ENCODE measurements at regions not wholly inside any gene's neighbourhood (a gene's known extent, or its start where the extent isn't known, plus 50 kb on each side); places are given as distances from the start of the nearest gene placed in this dataset.

DNA sequence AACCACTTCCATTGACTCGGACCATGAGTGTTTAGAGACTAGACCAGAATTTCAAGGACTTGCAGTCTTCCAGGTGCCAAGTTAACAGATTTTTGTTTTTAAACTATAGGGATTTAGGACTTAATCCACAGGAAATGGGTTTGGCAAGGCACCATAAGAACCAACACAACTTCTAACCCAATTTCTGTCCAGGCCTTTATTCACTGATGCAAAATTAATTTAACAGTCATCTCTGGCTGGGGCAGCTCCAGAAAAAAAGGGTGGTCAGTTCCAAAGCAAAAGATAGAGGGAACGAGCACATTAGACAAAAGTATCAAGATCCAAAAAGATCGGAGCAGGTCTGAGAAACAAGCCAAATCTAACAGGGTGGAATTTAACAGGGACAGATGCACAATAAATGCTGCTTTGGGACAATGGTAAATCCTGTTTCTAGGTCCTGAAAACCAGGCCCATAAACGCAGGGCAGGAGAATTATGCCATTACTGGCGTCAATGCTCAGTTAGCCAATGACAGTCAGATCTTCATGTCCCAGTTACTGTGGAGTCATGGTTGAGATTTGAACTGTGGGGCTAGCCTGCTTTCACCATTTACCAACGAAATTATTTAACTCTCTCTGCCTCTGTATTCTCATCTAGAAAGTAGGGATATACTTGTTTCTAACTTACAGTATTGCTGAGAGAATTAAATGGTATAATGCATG is 590.8 kb upstream of the BRINP1 start:
- no peak overlapping the region for H3K4me3 Mint-ChIP-seq

DNA sequence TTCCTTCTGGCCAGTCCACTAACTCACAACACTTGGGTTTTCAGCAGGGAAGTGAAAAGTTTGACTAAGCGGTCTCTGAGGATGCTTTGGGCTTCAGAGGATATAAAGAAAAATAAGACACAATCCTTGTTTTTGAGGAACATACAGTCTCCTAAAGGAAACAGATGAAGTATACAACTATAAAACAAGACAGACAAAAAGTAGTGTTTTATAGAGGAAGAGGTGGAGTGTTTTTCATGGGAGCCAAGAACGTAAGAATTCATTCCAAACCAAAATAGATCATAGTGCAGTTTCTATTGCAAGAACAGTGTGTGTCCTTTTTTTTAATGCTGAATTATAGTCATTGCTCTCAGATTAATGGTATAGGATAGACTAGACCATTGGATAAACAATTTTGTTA is 586.9 kb upstream of the BRINP1 start:
- Mint-ChIP-seq H3K4me3 (no peak overlapping the region), H3K27ac (no peak overlapping the region), H3K27me3 (no peaks in the 10 kb centered on the region), H3K9me3 (no peaks in the 10 kb centered on the region), H3K36me3 (ENCODE audit: low read depth) (no peaks in the 10 kb centered on the region), H3K4me1 (ENCODE audit: low read depth) (no peaks in the 10 kb centered on the region)
- DNase-seq = no peak

More for the DNA sequence above, 590.8 kb upstream of the BRINP1 start:
- no peak for DNase-seq
- Mint-ChIP-seq H3K27ac (no peak overlapping the region), H3K27me3 (peaks cover 16% of the 10 kb centered on the region), H3K4me1 (ENCODE audit: low read depth) (no peaks in the 10 kb centered on the region), H3K9me3 (no peaks in the 10 kb centered on the region), H3K36me3 (ENCODE audit: low read depth) (no peaks in the 10 kb centered on the region)

DNA sequence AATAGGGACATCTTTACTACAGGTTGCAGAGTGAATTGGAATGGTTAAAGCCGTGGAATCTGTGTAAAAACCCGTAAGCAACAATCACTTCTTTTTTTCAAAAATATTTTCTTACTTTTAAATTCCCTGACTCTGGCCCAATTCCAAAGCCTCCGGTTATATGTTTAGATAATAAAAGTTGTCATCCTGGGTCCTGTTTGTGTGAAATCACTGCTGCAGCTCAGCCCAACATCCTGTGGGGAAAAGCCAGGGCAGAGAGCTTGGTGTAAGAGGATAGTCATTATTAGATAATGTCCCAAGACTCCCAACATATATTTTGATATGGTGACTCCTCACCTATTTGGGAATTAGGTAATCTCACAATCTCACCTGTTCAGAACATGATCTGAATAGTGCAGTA is 586.0 kb upstream of the BRINP1 start:
- Mint-ChIP-seq H3K9me3 (no peaks in the 10 kb centered on the region), H3K27ac (no peak overlapping the region), H3K27me3 (no peaks in the 10 kb centered on the region), H3K36me3 (ENCODE audit: low read depth) (no peaks in the 10 kb centered on the region), H3K4me3 (no peak overlapping the region), H3K4me1 (ENCODE audit: low read depth) (no peaks in the 10 kb centered on the region)
- DNase-seq = no peak

DNA sequence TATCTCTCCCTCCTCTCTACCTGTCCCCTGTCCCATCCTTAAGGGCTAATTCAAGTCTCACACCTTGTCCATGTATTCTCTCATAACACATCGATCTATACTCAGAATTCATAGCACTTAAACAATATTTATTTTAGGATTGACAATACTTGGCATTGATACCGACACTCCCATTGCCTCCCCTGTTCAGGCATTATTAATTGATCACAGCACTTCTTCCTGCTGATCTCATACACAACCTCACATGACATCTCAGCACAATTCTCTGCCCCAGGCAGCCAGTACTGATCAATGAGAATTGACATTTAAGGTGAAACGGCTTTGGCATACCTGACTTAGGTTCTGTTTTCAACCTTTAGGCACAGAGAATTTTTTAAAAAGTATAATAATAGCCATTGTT is 582.4 kb upstream of the BRINP1 start:
- H3K27me3 Mint-ChIP-seq = no peaks in the 10 kb centered on the region
- no peak overlapping the region for H3K4me3 Mint-ChIP-seq
- no peaks in the 10 kb centered on the region for H3K4me1 Mint-ChIP-seq (ENCODE audit: low read depth)
- no peak overlapping the region for H3K27ac Mint-ChIP-seq
- H3K36me3 Mint-ChIP-seq (ENCODE audit: low read depth) = no peaks in the 10 kb centered on the region
- no peaks in the 10 kb centered on the region for H3K9me3 Mint-ChIP-seq
- DNase-seq = no peak

DNA sequence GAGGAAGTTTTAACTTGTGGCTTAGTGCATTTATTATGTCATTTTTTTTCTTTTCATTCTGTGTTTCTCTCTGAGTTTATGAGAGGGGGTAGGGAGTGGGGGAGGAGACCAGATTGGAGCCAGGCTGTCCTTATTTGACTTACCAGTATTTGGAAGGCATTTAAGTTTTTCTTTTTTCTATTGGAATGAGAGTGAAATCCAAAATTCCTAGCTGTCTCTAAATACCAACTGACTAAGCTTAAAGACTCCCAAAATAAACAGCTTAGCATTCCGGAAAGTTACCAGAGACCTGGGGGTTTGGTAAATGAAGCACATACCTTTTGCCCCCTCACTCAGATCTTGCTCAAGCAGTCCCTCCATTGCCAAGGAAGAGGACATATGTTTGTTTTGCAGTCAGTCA is 581.9 kb upstream of the BRINP1 start:
- no peaks in the 10 kb centered on the region for H3K36me3 Mint-ChIP-seq (ENCODE audit: low read depth)
- no peak for DNase-seq
- H3K4me1 Mint-ChIP-seq (ENCODE audit: low read depth) = no peaks in the 10 kb centered on the region
- no peaks in the 10 kb centered on the region for H3K27me3 Mint-ChIP-seq
- H3K27ac Mint-ChIP-seq = no peak overlapping the region
- H3K4me3 Mint-ChIP-seq = no peak overlapping the region
- no peaks in the 10 kb centered on the region for H3K9me3 Mint-ChIP-seq

DNA sequence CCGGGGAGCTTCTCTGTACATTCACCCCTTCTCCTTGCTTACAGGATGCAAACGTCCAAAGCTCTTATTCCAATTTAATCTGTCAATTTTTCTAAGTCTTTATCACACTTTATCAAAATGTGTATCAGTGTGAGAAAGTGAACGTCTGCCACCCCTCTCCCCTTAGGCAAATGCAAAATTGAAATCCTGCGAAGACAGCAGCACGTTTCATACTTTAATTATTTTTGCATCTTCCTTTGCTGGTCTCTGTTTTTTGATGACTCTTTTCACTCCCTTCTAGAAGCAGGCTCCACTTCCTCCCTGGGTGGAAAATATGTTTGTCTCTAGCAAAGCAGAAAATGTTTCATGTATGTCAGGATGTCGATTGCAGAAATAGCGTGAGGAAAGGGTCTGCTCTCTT is 576.5 kb upstream of the BRINP1 start:
- no peak overlapping the region for H3K27ac Mint-ChIP-seq
- no peaks in the 10 kb centered on the region for H3K36me3 Mint-ChIP-seq (ENCODE audit: low read depth)
- no peak for DNase-seq
- H3K9me3 Mint-ChIP-seq = no peaks in the 10 kb centered on the region
- no peaks in the 10 kb centered on the region for H3K4me1 Mint-ChIP-seq (ENCODE audit: low read depth)
- H3K4me3 Mint-ChIP-seq = no peak overlapping the region
- no peaks in the 10 kb centered on the region for H3K27me3 Mint-ChIP-seq

DNA sequence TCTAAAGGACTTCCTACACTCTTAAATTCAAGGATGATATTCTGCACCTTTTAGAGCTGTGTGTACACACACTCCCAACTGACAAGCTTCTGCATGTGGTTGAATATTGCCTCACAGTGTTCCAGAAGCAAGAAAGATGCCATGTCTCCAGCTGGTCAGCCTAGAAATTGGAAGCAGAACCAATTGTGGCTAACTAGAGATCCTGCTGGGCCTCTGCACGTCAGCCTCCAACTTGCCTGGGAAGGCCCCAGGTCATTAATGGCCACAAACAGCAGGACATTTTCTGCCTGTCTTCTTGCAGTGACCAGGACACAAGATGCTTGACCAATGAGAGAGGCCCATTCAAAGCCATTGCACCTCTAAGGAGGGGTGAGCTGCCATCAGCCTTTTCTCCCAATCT is 571.9 kb upstream of the BRINP1 start:
- Mint-ChIP-seq H3K27me3 (no peaks in the 10 kb centered on the region), H3K9me3 (no peaks in the 10 kb centered on the region), H3K4me1 (ENCODE audit: low read depth) (no peaks in the 10 kb centered on the region), H3K36me3 (ENCODE audit: low read depth) (no peaks in the 10 kb centered on the region), H3K4me3 (no peak overlapping the region), H3K27ac (no peak overlapping the region)
- DNase-seq = no peak

DNA sequence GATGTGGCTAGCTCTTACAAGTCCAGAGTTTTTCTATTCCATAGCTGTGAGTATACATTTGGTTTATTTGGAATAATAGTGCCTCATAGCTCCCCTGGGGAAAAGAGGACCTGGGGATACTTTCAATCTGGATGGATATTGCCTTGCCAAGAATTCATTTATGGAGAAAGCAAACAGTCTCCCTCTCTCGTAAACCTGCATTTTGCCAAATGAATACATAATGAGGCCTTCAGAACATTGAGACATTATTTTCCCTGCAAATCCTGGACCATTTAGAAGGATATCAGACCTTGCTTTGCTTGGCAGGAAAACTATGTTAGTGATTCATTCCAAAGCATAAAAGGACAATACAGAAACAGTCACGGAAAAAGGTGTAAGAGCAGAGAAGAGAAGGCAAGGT is 569.6 kb upstream of the BRINP1 start:
- Mint-ChIP-seq H3K27ac (no peak overlapping the region), H3K4me3 (no peak overlapping the region), H3K9me3 (no peaks in the 10 kb centered on the region), H3K36me3 (ENCODE audit: low read depth) (no peaks in the 10 kb centered on the region), H3K4me1 (ENCODE audit: low read depth) (no peaks in the 10 kb centered on the region), H3K27me3 (no peaks in the 10 kb centered on the region)
- DNase-seq = no peak

DNA sequence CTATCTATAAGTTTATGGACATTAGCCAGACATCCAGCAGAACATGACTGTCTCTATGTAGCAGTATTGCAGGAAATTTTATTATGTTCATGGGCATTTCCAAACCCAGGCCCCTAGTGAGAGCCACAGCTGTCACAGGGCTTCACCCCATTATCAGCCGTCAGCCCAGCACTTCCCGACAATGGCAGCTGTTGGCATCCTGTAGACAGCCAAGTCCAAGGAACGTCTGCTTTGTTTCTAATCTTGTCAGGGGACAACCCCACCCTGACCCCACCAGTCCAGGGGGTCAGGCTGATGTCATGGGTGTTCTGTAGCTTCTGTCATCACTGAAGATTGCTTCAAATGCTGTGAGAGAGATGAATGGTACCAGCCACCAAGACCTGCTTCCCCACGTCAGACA is 565.3 kb upstream of the BRINP1 start:
- Mint-ChIP-seq H3K36me3 (ENCODE audit: low read depth) (no peaks in the 10 kb centered on the region), H3K4me3 (no peak overlapping the region), H3K27ac (no peak overlapping the region), H3K4me1 (ENCODE audit: low read depth) (no peaks in the 10 kb centered on the region), H3K27me3 (no peaks in the 10 kb centered on the region), H3K9me3 (peaks cover 2% of the 10 kb centered on the region)
- no peak for DNase-seq

DNA sequence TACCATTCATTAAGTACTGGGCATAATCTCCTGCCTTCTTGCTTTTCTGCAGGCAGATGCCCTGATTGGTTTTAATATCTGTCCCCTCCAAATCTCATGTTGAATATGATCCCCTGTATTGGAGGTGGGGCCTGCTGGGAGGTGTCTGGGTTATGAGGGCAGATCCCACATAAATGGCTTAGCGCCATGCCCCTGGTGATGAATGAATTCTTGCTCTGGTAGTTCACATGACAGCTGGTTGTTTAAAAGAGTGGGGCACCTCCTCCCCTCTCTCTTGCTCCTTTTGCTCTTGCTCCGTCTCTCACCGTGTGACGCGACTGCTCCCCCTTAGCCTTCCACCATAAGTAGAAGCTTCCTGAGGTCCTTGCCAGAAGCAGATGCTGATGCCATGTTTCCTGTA is 564.0 kb upstream of the BRINP1 start:
- no peaks in the 10 kb centered on the region for H3K36me3 Mint-ChIP-seq (ENCODE audit: low read depth)
- H3K9me3 Mint-ChIP-seq = peaks cover 2% of the 10 kb centered on the region
- no peak overlapping the region for H3K4me3 Mint-ChIP-seq
- no peak overlapping the region for H3K27ac Mint-ChIP-seq
- H3K4me1 Mint-ChIP-seq (ENCODE audit: low read depth) = no peaks in the 10 kb centered on the region
- no peaks in the 10 kb centered on the region for H3K27me3 Mint-ChIP-seq
- no peak for DNase-seq

DNA sequence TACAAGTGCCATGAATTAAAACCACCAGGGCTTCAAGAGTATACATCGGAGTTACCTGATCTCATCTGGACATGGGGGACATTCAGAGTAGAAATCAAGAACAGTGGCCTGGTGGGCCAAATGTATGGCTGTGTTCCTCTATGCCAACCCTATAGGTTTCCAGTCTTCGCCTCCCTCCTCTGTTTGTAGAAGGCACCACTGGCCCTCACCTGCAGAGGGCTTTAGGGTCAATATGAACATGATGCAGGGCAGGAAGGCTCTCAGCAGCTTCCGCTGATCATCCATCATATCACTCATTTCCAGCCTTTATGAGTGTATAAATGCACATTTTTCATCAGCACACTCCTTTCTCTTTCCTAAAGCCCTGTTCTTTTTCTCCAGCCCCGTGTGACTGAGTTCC is 555.5 kb upstream of the BRINP1 start:
- peaks cover 2% of the 10 kb centered on the region for H3K9me3 Mint-ChIP-seq
- no peaks in the 10 kb centered on the region for H3K36me3 Mint-ChIP-seq (ENCODE audit: low read depth)
- no peaks in the 10 kb centered on the region for H3K4me1 Mint-ChIP-seq (ENCODE audit: low read depth)
- no peaks in the 10 kb centered on the region for H3K27me3 Mint-ChIP-seq
- no peak for DNase-seq
- H3K27ac Mint-ChIP-seq = no peak overlapping the region
- H3K4me3 Mint-ChIP-seq = no peak overlapping the region

DNA sequence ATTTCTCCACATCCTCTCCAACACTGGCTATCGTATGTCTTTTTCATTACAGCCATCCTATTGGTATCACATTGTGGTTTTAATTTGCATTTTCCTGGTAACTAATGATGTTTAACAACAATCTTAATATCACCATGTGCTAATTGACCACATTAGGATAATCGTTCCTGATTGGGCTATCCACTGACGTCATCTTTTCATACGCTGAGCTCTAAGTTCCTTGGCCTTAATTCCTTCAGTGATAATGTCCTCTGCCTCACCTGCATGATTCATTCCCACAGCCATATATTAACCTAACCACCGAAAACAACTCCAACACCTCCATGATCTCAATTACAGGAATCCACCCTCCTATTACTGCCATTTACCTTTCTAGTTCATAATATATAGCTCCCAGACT is 547.9 kb upstream of the BRINP1 start:
- H3K27ac Mint-ChIP-seq = no peak overlapping the region
- no peak overlapping the region for H3K4me3 Mint-ChIP-seq
- no peaks in the 10 kb centered on the region for H3K27me3 Mint-ChIP-seq
- peaks cover 2% of the 10 kb centered on the region for H3K9me3 Mint-ChIP-seq
- DNase-seq = no peak
- no peaks in the 10 kb centered on the region for H3K36me3 Mint-ChIP-seq (ENCODE audit: low read depth)
- H3K4me1 Mint-ChIP-seq (ENCODE audit: low read depth) = no peaks in the 10 kb centered on the region

DNA sequence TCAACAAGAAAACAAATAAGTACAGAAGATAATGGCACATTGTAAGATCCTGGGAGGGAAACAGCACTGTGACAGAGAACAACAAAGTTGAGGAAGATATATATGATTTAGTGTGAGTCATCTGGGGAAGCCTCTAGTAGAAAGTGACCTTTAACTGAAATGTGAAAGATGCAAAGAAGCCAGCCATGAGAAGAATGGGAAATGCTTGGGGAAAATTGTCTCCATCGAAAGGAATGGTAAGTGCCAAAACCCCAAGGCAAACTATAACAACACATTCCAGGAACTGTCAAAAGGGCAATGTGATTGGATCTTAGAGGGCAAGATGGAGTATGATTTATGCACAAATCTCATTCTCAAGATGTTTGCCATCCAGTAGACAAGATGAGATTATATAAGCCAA is 537.8 kb upstream of the BRINP1 start:
- H3K4me3 Mint-ChIP-seq = no peak overlapping the region
- H3K27me3 Mint-ChIP-seq = no peaks in the 10 kb centered on the region
- no peak overlapping the region for H3K27ac Mint-ChIP-seq

DNA sequence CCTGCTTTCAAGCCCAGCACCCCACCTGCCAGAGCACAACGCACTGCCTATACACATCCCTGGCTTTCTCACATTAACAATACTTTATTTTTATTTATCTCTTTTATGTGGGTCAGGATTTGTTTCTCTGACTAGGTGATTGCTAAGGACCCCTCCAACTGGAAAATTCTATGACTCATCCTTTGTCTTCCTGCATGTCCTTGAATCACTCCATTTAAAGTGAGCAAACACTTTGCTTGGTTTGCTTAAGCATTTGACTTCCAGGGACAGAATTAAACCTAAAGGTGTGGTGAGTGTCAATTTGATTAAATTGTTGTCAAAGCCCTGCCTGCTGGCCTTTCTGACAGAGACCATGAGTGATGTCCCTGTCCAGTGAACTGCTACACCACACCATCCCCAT is 536.5 kb upstream of the BRINP1 start:
- Mint-ChIP-seq H3K27ac (no peak overlapping the region), H3K9me3 (peaks cover 11% of the 10 kb centered on the region), H3K36me3 (ENCODE audit: low read depth) (no peaks in the 10 kb centered on the region), H3K4me3 (no peak overlapping the region), H3K4me1 (ENCODE audit: low read depth) (no peaks in the 10 kb centered on the region), H3K27me3 (no peaks in the 10 kb centered on the region)
- DNase-seq = no peak

More for the DNA sequence above, 537.8 kb upstream of the BRINP1 start:
- no peak for DNase-seq
- no peaks in the 10 kb centered on the region for H3K36me3 Mint-ChIP-seq (ENCODE audit: low read depth)
- H3K9me3 Mint-ChIP-seq = peaks cover 9% of the 10 kb centered on the region
- H3K4me1 Mint-ChIP-seq (ENCODE audit: low read depth) = no peaks in the 10 kb centered on the region

DNA sequence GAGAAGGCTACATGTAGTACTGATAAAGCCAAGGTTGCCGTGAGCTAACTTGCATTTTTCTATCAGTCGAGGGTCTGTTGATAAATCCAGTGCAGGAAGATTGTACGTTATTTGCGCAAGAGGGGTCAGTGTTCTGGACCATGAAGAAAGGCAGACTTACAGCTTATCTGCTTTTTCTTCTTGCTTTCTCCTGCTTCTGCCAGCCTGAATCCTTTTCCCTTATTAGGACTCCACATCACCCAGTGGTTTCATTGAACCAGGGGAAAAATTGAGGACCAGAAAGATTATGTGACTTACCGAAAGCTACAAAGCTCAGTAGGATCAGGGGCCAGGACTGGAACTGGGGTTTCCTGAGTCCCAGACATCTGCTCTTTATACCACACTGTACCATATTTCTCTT is 534.6 kb upstream of the BRINP1 start:
- no peak for DNase-seq
- H3K4me1 Mint-ChIP-seq (ENCODE audit: low read depth) = no peaks in the 10 kb centered on the region
- H3K9me3 Mint-ChIP-seq = peaks cover 9% of the 10 kb centered on the region
- H3K36me3 Mint-ChIP-seq (ENCODE audit: low read depth) = no peaks in the 10 kb centered on the region
- H3K27ac Mint-ChIP-seq = no peak overlapping the region
- H3K4me3 Mint-ChIP-seq = no peak overlapping the region
- H3K27me3 Mint-ChIP-seq = no peaks in the 10 kb centered on the region

DNA sequence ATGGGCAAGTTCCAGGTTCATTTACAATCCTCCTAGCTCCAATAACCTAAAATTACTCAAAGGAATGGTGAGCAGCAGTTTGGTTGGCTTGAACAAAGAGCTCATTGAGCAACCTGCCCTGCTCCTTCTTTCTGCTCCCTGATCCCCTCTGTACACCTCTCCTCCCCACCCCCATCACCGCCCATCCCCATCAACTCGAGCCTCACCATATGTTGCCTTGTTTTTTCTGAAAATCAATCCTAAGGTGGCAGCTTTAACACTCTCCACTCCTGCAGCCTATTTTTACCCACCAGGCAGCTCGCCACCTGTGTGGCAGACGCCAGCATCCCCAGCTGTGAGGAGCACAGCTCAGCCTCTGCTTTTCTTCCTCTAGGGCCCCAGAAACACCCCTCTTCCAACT is 533.4 kb upstream of the BRINP1 start:
- peaks cover 3% of the 10 kb centered on the region for H3K9me3 Mint-ChIP-seq
- H3K36me3 Mint-ChIP-seq (ENCODE audit: low read depth) = no peaks in the 10 kb centered on the region
- no peak overlapping the region for H3K4me3 Mint-ChIP-seq
- H3K4me1 Mint-ChIP-seq (ENCODE audit: low read depth) = no peaks in the 10 kb centered on the region
- no peaks in the 10 kb centered on the region for H3K27me3 Mint-ChIP-seq
- no peak for DNase-seq
- H3K27ac Mint-ChIP-seq = no peak overlapping the region

Measured in activated T-cell treated with anti-CD3 and anti-CD28 coated beads, Interleukin-2, amount 50 U/mL, for 24 hours (primary cell).